Epithelial cell of esophagus (primary cell): ENCODE measurements at regions not wholly inside any gene's neighbourhood (a gene's known extent, or its start where the extent isn't known, plus 50 kb on each side); places are given as distances from the start of the nearest gene placed in this dataset.
A peak's percentile ranks its signal among the peaks of the same experiment; 100 is the strongest.
"Not testable (repeated sequence)": the region's sequence is repeated elsewhere in the genome, so short reads cannot be mapped to it uniquely, and the experiment has no call there.

Experiments used
- DNase-seq: peaks from one replicate; pipeline ENCODE4 v3.0.0; 2010; ENCODE audit warnings: low read depth
- H3K4me3 ChIP-seq: 2 replicates; pipeline ENCODE4 v1.5.1; 2011; ENCODE audit warnings: mild to moderate bottlenecking, low read length, control low read depth

DNA sequence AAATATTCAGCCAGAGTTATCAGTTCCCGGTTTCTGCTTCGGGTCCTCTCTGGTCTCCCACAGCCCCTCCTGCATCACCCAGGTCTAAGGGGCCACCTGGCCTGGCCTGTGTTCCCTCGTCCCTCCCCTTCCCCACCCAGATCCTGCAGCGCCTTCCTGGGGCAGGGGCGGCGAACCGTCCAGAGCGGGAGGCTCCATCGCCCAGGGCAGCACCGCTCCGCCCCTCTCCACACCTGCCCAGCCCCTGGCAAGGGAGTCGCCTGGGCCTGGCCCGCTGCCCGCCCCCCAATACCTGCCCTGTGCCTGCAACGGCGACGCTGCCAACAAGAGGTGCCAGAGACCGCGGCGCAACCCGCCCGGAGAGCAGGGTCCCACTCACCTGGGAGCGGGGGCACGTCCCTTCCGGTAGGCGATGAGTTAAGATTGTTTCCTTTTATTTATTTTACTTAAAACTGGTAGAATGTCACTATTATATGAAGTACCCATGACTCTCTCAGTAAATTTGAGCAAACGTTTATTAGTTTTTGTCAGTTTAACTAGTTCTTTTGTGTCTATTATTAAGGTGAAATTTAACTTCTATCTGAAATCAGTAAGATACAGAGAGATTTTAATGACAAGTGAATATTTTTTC, 1641.1 kb downstream of the SPATA31A7 start:
- peak overlapping the region; percentile 11 for H3K4me3 ChIP-seq
- DNase-seq, result not testable (repeated sequence)

DNA sequence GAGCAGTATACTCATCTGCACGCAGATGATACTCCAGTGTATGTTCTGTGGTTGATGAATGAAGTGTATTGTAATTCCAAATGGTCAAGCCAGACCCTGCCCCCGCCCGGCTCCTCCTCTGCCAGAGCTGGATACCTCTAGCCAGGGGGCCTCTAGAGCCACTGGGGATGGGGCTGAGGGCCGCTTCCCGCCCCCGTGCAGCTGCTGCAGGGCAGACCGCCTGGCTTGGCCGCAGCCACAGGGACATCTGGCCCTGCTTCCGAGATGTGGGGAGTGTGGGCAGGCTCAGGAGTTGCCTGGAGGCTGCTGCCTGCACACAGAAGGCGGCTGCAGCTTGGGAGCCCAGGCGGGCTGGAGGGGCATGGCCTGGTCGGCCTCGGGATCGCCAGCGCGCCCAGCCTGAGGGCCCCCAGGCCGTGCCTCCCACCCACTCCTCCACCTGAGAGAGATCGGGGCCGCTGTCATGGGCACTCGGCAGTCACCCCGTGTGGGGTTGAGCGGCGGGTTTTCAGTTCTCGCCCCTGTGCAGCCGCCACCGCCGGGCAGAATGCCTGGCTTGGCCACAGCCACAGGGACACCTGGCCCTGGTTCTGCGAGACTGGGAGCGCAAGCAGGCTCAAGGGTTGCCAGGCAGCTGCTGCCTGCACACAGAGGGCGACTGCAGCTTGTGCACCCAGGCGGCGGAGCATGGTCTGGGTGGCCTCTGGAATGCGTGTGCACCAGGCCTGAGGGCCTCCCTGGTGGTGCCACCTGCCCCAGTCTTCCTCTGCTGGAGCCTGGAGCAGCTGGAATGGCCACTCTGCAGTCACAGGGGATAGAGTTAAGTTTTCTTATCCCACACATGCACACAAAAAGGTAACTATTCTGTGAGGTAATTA, 1643.7 kb downstream of the SPATA31A7 start:
- H3K4me3 ChIP-seq, DNase-seq: not testable (repeated sequence)

DNA sequence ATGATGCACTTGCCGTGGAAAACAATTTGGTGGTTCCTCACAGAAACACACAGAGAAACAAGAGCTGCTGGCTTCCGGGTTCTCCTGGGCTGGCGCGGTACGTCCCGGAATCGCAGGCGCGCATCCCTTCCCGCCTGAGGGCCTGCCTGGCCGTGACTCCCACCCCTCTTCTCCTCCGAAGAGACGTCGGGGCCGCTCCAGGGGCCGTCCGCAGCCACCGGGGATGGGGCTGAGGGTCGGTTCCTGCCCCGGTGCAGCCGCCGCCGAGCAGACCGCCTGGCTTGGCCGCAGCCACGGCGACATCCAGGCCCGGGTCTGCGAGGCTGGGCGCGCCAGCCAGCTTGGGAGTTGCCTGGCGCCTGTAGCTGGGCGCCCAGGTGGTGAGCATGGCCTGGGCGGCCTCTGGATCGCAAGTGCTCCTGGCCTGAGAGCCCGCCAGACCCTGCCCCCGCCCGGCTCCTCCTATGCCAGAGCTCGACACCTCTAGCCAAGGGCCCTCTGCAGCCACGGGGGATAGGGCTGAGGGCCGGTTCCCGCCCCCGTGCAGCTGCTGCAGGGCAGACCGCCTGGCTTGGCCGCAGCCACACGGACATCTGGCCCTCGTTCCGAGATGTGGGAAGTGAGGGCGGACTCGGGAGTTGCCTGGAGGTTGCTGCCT, 1647.5 kb downstream of the SPATA31A7 start:
- peak; percentile 11 for DNase-seq
- H3K4me3 ChIP-seq, result peak overlapping the region; percentile 36

DNA sequence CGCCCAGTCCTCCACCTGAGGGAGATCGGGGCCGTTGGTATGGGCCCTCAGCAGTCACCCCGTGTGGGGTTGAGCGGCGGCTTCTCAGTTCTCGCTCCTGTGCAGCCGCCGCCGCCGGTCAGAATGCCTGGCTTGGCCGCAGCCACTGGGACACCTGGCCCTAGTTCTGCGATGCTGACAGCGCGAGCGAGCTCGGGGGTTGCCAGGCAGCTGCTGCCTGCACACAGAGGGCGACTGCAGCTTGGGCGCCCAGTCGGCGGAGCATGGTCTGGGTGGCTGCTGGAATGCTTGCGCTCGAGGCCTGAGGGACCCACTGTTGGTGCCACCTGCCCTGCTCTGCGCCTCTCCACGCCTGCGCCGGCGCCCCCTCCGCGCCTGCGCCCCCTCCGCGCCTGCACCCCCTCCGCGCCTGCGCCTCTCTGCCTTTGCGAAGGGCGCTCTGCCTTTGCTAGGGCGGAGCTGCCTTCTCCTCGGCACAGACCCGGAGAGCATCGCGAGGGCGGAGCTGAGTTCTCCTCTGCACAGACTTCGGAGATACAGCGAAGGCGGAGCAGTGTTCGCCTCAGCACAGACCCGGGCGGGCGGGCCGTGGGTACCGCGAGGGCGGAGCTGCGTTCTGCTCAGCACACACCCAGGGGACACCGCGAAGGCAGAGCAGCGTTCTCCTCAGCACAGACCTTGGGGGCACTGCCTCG, 1648.3 kb downstream of the SPATA31A7 start:
- peak; percentile 94 for DNase-seq
- H3K4me3 ChIP-seq, result peak overlapping the region; percentile 55

DNA sequence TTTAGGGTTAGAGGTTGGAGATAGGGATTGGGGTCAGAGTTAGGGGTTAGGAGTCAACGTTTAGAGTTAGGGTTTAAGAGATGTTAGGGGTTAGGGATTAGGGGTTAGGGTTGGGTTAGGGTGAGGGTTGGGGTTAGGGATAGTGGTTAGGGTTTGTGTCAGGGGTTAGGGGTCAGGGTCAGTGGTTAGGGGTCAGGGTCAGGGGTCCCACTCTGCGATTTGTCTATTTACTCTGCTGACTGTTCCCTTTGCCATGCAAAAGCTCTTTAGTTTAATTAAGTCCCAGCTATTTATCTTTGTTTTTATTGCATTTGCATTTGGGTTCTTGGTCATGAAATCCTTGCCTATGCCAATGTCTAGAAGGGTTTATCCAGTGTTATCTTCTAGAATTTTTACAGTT, 1649.3 kb downstream of the SPATA31A7 start:
- not testable (repeated sequence) for DNase-seq, H3K4me3 ChIP-seq

DNA sequence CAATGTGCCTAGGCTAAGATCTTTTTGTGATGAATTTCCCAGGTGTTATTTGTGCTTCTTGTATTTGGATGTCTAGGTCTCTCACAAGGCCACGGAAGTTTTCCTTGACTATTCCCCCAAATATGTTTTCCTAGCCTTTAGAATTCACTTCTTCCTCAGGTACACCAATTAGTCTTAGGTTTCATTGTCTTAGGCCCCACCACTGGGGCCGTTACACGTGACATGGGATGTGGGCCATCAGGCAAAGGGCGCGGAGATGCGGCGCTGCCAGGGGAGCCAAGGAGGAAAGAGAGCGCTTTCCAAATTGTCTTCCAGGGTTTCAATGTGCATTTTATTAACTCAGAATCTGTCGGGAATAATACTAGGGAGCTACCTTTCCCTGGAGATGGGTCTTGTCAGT, 1653.3 kb downstream of the SPATA31A7 start:
- not testable (repeated sequence) for DNase-seq, H3K4me3 ChIP-seq

DNA sequence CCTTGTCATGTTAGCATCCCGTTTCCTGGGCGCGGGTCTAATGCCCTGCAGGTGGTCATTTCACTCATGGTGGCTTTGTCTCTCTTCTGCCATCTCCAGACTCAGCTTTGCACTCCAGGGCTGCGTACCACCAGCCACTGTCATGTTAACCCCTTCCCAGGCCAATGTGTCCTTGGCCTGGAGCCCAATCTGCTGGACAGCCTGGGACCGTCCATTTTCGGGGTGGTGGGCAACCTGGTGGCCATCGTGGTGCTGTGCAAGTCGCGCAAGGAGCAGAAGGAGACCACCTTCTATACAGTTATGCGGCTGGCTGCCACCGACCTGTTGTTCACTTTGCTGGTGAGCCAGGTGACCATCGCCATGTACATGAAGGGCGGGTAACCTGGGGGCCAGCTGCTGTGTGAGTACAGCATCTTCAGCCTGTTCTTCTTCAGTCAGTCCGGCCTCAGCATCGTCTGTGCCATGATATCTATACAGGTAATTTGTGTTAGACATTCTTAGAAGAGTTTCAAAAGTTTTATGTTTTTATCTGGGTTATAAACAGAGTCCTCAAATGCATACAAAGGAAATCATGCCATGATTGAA, 1654.0 kb downstream of the SPATA31A7 start:
- not testable (repeated sequence) for DNase-seq, H3K4me3 ChIP-seq

DNA sequence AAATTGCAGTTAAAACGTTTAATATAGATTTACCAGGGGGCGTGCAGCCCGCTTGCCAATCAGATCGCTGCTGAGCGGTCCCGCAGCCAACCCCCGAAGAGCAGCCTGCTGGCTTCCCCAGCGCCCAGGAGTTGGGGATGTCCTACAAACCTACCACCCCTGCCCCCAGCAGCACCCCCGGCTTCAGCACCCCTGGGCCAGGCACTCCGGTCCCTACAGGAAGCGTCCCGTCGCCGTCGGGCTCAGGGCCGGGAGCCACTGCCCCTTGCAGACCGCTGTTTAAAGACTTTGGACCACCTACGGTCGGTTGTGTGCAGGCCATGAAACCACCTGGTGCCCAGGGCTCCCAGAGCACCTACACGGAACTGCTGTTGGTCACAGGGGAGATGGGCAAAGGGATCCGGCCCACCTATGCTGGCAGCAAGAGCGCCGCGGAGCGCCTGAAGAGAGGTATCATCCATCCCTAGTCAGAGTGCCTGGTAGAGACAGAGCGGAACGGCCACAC, 1654.9 kb downstream of the SPATA31A7 start:
- not testable (repeated sequence) for DNase-seq, H3K4me3 ChIP-seq

DNA sequence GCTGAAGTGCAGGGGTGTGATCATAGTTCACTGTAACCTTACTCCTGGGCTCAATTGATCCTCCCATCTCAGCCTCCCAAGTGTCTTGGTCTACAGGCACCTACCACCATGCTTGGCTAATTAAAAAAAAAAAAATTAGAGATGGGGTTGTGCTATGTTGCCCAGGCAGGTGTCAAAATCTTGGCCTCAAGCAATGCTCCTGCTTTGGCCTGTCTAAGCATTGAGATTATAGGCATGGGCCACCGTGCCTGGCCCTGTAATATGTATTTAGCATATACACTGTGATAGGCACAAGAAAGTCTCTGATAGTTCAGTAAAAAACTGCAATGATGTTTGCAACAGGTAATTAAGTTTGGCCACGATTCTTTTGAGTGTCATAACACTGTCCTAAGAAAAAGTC, 1658.4 kb downstream of the SPATA31A7 start:
- DNase-seq, H3K4me3 ChIP-seq: not testable (repeated sequence)

DNA sequence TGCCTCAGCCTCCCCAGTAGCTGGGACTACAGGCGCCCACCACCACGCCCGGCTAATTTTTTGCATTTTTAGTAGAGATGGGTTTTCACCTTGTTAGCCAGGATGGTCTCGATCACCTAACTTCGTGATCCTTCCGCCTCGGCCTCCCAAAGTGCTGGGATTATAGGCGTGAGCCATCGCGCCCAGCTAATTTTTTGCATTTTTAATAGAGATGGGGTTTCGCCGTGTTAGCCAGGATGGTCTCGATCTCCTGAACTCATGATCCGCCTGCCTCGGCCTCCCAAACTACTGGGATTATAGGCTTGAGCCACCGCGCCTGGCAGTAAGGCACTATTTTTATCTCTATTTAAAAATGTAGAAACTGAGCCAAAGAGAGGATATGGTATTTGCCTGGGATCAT, 1660.2 kb downstream of the SPATA31A7 start:
- not testable (repeated sequence) for H3K4me3 ChIP-seq, DNase-seq

DNA sequence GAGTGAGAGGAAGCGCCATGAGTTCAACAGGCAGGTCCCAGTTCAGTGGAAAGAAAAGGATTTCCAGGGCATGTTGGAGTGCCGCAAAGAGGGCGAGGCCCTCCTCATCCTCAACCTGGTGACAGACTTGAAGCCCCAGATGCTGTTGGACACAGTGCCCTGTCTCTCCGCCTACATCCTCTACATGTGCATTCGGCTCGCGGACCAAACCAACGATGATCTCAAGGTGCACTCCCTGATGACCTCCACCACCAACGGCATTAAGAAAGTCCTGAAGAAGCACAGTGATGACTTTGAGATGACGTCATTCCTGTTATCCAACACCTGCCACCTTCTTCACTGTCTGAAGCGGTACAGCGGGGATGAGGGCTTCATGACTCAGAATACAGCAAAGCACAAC, 1667.4 kb downstream of the SPATA31A7 start:
- H3K4me3 ChIP-seq, DNase-seq: not testable (repeated sequence)

DNA sequence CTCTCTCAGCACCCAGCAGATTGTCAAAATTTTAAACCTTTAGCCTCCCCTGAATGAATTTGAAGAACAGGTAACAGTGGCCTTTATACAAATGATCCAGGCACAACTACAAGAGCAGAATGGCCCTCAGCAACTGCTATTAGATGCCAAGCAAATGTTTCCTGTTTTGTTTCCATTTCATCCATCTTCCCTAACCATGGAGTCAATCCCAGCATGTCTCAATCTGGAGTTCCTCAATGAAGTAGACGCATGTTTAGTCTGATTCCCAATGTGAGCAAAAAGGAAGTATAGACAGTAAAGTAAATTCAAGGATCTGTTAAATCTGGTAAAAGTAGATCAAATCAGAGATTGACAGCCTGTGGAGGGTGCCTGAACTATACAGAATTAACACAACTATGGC, 1668.4 kb downstream of the SPATA31A7 start:
- DNase-seq, H3K4me3 ChIP-seq: not testable (repeated sequence)

DNA sequence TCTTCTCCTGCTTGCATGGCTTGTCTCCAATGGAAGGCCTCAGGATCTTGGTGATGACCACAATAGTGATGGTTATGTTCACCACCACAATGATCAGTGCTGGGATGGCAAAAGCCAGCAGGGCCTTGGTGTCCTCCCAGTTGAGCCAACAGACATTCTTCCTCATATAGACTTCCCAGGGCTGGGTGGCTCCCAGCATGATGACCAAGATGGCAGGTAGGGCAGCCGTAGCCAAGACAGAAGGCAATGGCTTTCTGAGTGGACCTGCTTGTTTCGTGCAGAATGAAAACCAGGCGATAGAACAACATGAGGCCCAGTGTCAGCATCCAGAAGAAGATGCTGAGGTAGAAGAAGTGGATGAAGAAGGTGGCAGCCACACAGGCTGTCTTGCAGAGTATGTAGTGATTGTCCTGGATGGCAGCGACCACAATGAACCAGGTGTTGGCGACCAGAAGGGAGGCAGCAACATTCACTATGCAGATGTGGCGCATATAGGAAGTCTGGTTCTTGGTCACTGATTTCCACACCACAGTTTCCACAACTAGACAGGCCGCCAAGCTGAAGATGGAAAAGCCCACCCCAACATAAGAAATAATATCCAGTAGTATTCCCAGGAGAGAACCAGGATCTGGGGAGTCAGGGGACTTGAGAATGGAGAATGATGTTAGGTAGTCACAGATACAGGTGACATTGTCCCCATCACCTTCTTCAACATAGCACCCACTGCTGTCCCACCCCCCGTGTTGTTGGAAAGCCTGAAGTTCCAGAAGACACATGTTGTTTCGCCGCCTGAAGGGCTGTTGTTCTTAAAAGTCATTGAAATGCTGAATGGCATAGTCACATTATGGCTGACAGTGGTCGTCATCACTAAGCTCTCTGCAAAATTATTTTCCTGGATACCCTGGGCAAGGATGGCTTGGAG, 1671.4 kb downstream of the SPATA31A7 start:
- not testable (repeated sequence) for H3K4me3 ChIP-seq, DNase-seq

DNA sequence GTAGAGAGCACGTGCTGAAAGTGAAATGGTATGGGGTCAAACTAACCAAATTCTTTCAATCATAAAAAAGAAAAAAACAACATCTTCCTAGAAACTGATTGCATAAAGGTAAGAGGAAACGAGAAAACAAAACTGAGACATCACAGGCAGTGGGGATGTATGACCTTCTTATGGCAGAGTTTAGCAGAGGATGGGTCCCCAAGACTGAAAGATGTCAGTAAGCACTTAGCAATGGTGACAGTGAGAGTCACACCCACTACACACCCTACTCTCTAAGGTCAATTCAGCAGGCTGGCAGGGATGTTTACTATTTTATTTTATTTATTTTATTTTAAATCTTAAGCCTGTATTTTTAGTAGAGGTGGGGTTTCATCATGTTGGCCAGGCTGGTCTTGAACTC, 1672.3 kb downstream of the SPATA31A7 start:
- not testable (repeated sequence) for H3K4me3 ChIP-seq, DNase-seq

DNA sequence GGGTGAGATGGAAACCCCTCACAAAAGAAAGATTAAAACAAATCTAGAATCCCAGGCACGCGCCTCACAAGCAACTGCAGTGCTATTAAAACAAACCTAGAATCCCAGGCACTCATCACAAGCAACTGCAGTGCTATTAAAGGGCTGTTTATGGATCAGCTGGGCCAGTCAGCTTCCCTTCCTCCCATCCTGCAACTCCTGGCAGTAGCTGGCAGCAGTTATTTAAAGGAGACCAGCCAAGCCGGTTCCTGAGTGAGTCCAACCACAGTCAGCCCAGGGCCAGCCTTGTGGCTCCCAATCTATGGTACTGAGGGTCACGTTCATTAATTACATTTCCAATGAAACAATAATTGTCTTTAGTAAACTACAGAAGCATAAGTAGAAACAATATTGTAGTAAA, 1673.5 kb downstream of the SPATA31A7 start:
- H3K4me3 ChIP-seq, result not testable (repeated sequence)
- DNase-seq, result peak; percentile 91

DNA sequence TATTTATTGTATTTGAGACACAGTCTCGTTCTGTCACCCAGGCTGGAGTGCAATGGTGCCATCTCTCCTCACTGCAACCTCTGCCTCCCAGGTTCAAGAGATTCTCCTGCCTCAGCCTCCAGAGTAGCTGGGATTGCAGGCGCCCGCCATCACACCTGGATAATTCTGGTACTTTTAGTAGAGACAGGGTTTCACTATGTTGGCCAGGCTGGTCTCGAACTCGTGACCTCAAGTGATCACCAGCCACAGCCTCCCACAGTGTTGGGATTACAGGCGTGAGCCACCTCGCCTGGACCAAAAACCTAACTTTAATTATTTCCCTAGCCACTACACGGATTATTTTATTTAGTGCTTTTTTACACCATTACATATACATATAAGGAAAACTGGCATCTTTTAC, 1674.0 kb downstream of the SPATA31A7 start:
- H3K4me3 ChIP-seq, DNase-seq: not testable (repeated sequence)

DNA sequence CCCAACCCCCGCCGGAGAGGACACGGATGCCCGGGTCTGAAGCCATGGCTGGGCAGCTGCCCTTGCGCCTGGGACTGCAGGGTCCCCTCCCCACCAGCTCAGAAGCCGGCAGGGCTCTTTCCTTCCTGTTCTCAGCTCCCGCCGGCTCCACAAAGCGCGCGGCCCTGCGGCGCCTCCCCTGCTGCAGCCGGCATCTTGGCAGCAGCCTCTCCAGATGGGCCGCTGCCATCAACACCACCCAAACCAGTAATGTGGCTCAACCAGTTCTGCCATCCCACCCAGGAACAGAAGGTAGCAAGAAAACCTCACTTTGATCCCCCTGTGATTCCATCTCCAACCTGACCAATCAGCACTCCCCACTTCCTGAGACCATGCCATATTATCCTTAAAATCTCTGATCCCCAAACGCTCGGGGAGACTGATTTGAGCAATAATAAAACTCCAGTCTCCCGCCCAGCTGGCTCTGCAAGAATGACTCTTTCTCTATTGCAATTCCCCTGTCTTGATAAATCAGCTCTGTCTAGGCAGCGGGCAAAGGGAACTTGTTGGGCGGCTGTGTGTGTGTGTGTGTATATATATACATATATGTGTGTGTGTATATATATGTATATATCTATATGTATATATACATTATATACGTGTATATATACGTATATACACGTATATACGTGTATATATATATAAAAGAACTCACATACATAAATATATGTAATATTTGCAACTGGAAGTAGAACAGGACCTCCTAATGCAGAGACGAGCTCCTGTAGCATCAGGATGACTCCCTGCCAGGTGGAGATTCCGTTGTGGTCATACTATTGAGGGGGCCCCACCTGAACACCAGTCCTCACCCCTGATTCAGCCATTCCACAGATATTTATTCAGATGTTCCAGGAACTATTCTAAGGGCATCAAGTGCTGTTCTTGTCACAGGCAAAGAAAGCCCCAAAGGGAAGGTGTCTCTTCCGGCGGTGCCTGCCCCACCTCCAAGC, 1674.9 kb downstream of the SPATA31A7 start:
- peak overlapping the region; percentile 34 for H3K4me3 ChIP-seq
- peak; percentile 79 for DNase-seq
